Dermis blood vessel endothelial cell (primary cell): ENCODE measurements at regions not wholly inside any gene's neighbourhood (a gene's known extent, or its start where the extent isn't known, plus 50 kb on each side); places are given as distances from the start of the nearest gene placed in this dataset.

Experiments
- DNase-seq: peaks from one replicate; pipeline ENCODE4 v3.0.0; 2010

- no peak for DNase-seq
Measured at GRCh38 chr17:79164913-79165695, 90.5 kb downstream of the ENGASE start.

GRCh38 chr17:79164408-79164807, 89.8 kb downstream of the ENGASE start:
- no peak for DNase-seq

- no peak for DNase-seq
Measured at GRCh38 chr17:79163071-79163470, 88.4 kb downstream of the ENGASE start.

GRCh38 chr17:79162012-79162963, 87.7 kb downstream of the ENGASE start:
- no peak for DNase-seq

- DNase-seq, result peak; percentile 83
Measured at GRCh38 chr17:79160980-79161636, 86.5 kb downstream of the ENGASE start.

- DNase-seq, result no peak
Measured at GRCh38 chr17:79159926-79160325, 85.3 kb downstream of the ENGASE start.

GRCh38 chr17:79159471-79159870, 84.8 kb downstream of the ENGASE start:
- DNase-seq, result no peak

- DNase-seq, result no peak
Measured at GRCh38 chr17:79156463-79157095, 82.0 kb downstream of the ENGASE start.

- no peak for DNase-seq
Measured at GRCh38 chr17:79155701-79156100, 81.1 kb downstream of the ENGASE start.

GRCh38 chr17:79154951-79155585, 80.4 kb downstream of the ENGASE start:
- no peak for DNase-seq

GRCh38 chr17:79154446-79154845, 79.8 kb downstream of the ENGASE start:
- no peak for DNase-seq

- no peak for DNase-seq
Measured at GRCh38 chr17:79153367-79154130, 78.9 kb downstream of the ENGASE start.

GRCh38 chr17:79152636-79153035, 78.0 kb downstream of the ENGASE start:
- DNase-seq, result no peak

- no peak for DNase-seq
Measured at GRCh38 chr17:79152110-79152509, 77.5 kb downstream of the ENGASE start.

- DNase-seq, result no peak
Measured at GRCh38 chr17:79150799-79151198, 76.2 kb downstream of the ENGASE start.

- no peak for DNase-seq
Measured at GRCh38 chr17:79150035-79150733, 75.6 kb downstream of the ENGASE start.

- DNase-seq, result no peak
Measured at GRCh38 chr17:79148584-79148983, 74.0 kb downstream of the ENGASE start.

GRCh38 chr17:79147746-79148506, 73.3 kb downstream of the ENGASE start:
- DNase-seq, result no peak

GRCh38 chr17:79146562-79146961, 71.9 kb downstream of the ENGASE start:
- no peak for DNase-seq

GRCh38 chr17:79145548-79145947, 70.9 kb downstream of the ENGASE start:
- DNase-seq, result no peak
